HEK293T (cell line): ENCODE measurements at regions not wholly inside any gene's neighbourhood (a gene's known extent, or its start where the extent isn't known, plus 50 kb on each side); places are given as distances from the start of the nearest gene placed in this dataset.

Experiments used
- ARNT ChIP-seq: fragments of 450-650 bp; IDR thresholded peaks from 2 replicates; pipeline ENCODE4 v1.6.1; 2017; ENCODE audit warnings: mild to moderate bottlenecking
- BHLHE40 ChIP-seq: fragments of 450-650 bp; IDR thresholded peaks from 2 replicates; pipeline ENCODE4 v1.6.1; 2016; ENCODE audit warnings: mild to moderate bottlenecking, moderate library complexity, borderline replicate concordance
- CTBP1 ChIP-seq: fragments of 450-650 bp; IDR thresholded peaks from 2 replicates; pipeline ENCODE4 v1.6.1; 2016; ENCODE audit warnings: borderline replicate concordance
- FOXA1 ChIP-seq: fragments of 450-650 bp; IDR thresholded peaks from 2 replicates; pipeline ENCODE4 v1.6.1; 2016; ENCODE audit warnings: mild to moderate bottlenecking
- FOXK2 ChIP-seq: fragments of 450-650 bp; IDR thresholded peaks from 2 replicates; pipeline ENCODE4 v1.6.1; 2016; ENCODE audit warnings: mild to moderate bottlenecking
- FOXM1 ChIP-seq: fragments of 450-650 bp; IDR thresholded peaks from 2 replicates; pipeline ENCODE4 v1.6.1; 2017; ENCODE audit warnings: mild to moderate bottlenecking, borderline replicate concordance
- HDGF ChIP-seq: fragments of 450-650 bp; IDR thresholded peaks from 2 replicates; pipeline ENCODE4 v1.6.1; 2017; ENCODE audit warnings: antibody characterized with exemption, borderline replicate concordance
- L3MBTL2 ChIP-seq: fragments of 450-650 bp; conservative IDR thresholded peaks from 2 replicates; pipeline ENCODE4 v1.6.1; 2016; ENCODE audit warnings: mild to moderate bottlenecking
- LEF1 ChIP-seq: fragments of 450-650 bp; IDR thresholded peaks from 2 replicates; pipeline ENCODE4 v1.6.1; 2017; ENCODE audit warnings: mild to moderate bottlenecking, borderline replicate concordance
- NFRKB ChIP-seq: fragments of 450-650 bp; IDR thresholded peaks from 2 replicates; pipeline ENCODE4 v1.6.1; 2016; ENCODE audit warnings: mild to moderate bottlenecking, moderate library complexity
- SP1 ChIP-seq: fragments of 450-650 bp; IDR thresholded peaks from 2 replicates; pipeline ENCODE4 v1.6.1; 2017
- SUZ12 ChIP-seq: fragments of 450-650 bp; IDR thresholded peaks from 2 replicates; pipeline ENCODE4 v1.6.1; 2016; ENCODE audit warnings: mild to moderate bottlenecking
- TARDBP ChIP-seq: fragments of 450-650 bp; IDR thresholded peaks from 2 replicates; pipeline ENCODE4 v1.6.1; 2016
- TF ChIP-seq, protein P1 (sequence below): fragments of 450-650 bp; IDR thresholded peaks from 2 replicates; pipeline ENCODE4 v1.6.1; 2016

- TF ChIP-seq NFRKB (no peak), HDGF (no peak), SP1 (no peak), FOXA1 (no peak), FOXM1 (no peak), CTBP1 (no peak), SUZ12 (no peak), FOXK2 (no peak), LEF1 (no peak), TARDBP (no peak), ARNT (no peak), BHLHE40 (no peak), L3MBTL2 (no peak)
- TF ChIP-seq, protein P1, sequence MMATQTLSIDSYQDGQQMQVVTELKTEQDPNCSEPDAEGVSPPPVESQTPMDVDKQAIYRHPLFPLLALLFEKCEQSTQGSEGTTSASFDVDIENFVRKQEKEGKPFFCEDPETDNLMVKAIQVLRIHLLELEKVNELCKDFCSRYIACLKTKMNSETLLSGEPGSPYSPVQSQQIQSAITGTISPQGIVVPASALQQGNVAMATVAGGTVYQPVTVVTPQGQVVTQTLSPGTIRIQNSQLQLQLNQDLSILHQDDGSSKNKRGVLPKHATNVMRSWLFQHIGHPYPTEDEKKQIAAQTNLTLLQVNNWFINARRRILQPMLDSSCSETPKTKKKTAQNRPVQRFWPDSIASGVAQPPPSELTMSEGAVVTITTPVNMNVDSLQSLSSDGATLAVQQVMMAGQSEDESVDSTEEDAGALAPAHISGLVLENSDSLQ: no peak
These were observed 77.8 kb downstream of the VIP start for GRCh38 chr6:152828431-152828830.
